Gastrocnemius medialis (tissue), 4 donors: ENCODE measurements at regions not wholly inside any gene's neighbourhood (a gene's known extent, or its start where the extent isn't known, plus 50 kb on each side); places are given as distances from the start of the nearest gene placed in this dataset.

Source experiments
- POLR2A ChIP-seq, 2 donors: fragments of 450-650 bp; IDR thresholded peaks; one replicate each; pipeline ENCODE4 v1.6.1; 2017; ENCODE audit warnings: antibody characterized with exemption in 2 of 2, mild to moderate bottlenecking in 2 of 2, moderate library complexity in 2 of 2
- TF ChIP-seq, protein P1 (sequence below), 5 experiments: fragments of 450-650 bp in 3 of 5; fragments of 200-600 bp in 2 of 5; sonication (generic) in 2 of 5; IDR thresholded peaks in 4 of 5; conservative IDR thresholded peaks in 1 of 5; 1 replicate in 4 of 5; 2 replicates in 1 of 5; pipeline ENCODE4 v1.5.1; 2016 to 2019; ENCODE audit warnings: antibody characterized with exemption in 5 of 5, mild to moderate bottlenecking in 3 of 5, moderate library complexity in 3 of 5

DNA sequence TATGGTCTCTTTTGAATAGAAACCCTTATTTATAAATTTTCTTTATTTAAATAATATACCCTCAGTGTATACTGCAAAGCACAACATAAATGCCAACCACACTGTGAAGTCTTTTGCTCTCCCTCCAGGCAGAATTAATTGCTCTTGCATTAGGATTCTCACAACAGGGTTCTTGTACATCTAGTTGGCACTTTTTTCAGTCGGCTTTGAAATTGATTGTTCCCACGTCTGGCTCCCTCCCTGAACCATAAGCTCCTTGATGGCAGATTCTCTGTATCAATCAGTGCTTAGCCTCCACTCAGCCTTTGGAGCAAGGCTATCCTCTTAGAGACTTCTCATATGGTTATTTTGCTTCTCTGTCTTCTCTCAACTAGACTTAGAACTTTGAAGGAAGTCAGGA is 288.0 kb upstream of the POU3F2 start:
- TF ChIP-seq, protein P1, sequence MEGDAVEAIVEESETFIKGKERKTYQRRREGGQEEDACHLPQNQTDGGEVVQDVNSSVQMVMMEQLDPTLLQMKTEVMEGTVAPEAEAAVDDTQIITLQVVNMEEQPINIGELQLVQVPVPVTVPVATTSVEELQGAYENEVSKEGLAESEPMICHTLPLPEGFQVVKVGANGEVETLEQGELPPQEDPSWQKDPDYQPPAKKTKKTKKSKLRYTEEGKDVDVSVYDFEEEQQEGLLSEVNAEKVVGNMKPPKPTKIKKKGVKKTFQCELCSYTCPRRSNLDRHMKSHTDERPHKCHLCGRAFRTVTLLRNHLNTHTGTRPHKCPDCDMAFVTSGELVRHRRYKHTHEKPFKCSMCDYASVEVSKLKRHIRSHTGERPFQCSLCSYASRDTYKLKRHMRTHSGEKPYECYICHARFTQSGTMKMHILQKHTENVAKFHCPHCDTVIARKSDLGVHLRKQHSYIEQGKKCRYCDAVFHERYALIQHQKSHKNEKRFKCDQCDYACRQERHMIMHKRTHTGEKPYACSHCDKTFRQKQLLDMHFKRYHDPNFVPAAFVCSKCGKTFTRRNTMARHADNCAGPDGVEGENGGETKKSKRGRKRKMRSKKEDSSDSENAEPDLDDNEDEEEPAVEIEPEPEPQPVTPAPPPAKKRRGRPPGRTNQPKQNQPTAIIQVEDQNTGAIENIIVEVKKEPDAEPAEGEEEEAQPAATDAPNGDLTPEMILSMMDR (IDR thresholded peaks at IDR 0.05 in 4 of 5, conservative IDR thresholded peaks at IDR 0.05 in 1 of 5): no peak
- no peak for TF ChIP-seq POLR2A (IDR thresholded peaks at IDR 0.05)
